AML-193 (cell line): ENCODE measurements at regions not wholly inside any gene's neighbourhood (a gene's known extent, or its start where the extent isn't known, plus 50 kb on each side); places are given as distances from the start of the nearest gene placed in this dataset.
A peak's percentile ranks its signal among the peaks of the same experiment; 100 is the strongest.
"Not testable (repeated sequence)": the region's sequence is repeated elsewhere in the genome, so short reads cannot be mapped to it uniquely, and the experiment has no call there.

Experiments
- DNase-seq, 2 experiments: peaks; one replicate each; lab custom pipeline; 2025; lab: John Stamatoyannopoulos, UW

DNA sequence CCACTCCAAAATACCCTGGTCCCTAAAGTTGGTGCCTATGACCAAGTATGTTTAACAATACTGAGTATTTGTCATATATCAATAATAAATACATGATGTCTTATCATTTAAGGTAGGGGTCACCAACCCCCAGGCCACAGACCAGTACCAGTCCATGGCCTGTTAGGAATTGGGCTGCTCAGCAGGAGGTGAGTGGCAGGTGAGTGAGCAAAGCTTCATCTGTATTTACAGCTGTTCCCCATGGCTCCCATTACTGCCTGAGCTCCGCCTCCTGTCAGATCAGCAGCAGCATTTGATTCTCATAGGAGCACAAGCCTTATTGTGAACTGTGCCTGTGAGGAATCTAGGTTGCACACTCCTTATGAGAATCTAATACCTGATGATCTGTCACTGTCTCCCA, 126.2 kb downstream of the HNRNPD start:
- no peak for DNase-seq

DNA sequence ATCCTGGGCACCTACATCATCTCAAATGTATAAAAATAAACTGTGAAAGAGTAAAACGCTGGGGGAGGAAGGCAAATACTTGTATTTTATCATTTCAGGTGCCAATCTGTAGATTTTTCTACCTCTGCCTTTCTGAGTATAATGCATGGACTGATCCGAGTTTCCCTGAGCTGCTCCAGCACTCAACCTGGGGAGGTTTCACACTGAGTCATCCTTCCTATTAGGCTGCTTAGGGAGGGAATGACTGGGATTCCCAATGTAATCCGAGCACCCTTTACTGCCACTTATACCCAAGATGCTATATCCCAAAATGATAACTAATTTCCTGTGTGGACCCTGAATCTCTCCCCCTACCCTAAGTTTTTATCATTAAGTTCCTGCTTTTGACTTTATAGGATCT, 126.6 kb downstream of the HNRNPD start:
- no peak for DNase-seq

DNA sequence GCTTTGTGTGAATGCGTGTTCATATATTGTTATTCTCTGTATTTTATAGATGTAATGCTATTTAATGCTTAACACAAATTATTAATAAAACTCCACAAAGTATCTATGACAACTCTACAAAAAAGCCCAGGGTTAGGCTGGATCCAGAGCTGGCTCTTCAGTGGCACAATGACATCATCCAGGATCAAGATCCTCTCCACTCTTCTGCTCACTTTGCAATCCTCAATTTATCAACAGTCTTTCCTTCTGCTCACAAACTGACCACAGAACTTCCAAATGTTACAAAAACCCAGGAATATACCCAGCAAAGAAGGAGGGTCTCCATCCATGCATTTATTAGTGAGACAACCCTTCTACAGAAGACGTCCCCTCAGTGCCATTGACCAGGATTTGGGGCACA, 132.3 kb downstream of the HNRNPD start:
- no peak for DNase-seq

DNA sequence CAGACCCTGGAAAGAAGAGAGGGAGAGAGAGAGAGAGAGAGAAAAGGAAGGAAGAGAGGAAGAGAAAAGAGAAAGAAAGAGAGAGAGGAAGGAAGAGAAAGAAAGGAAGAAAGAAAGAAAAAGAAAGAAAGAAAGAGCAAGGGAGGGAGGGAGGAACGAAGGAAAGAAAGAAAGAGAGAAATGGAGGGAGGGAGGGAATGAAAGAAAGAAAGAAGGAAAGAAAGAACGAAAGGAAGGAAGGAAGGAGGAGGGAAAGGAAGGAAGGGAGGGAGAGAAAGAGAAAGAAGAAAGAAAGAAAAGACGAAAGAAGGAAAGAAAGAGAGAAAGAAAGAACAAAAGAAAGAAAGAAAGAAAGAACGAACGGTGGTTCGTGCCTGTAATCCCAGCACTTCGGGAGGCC, 133.4 kb downstream of the HNRNPD start:
- no peak for DNase-seq

DNA sequence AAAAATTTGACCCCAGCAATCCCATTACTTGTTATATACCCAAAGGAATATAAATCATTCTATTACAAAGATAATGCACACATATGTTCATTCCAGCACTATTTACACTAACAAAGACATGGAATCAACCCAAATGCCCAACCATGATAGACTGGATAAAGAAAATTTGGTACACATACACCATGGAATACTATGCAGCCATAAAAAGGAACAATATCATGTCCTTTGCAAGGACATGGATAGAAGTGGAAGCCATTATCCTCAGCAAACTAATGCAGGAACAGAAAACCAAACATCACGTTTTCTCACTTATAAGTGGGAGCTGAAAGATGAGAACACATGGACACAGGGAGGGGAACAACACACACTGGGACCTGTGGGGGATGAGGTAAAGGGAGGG, 136.6 kb downstream of the HNRNPD start:
- not testable (repeated sequence) for DNase-seq

DNA sequence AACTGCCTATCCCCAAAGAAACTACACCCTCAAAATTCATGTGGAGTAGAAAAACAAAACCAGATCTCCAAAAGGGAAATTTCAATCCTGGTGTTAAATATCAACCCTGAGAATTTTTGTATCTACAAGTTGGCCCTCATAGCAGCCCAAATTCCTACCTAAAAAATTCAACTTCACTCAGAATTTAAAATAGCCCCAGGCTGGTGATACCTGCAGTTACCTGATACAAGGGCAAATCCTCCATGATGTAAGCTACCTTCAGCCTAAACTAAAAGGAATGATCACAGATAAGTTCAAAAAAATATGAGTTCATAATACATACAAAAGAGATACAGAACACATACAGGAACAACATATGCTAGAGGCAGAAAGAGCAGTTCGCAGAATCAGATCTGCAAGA, 138.4 kb downstream of the HNRNPD start:
- no peak for DNase-seq

DNA sequence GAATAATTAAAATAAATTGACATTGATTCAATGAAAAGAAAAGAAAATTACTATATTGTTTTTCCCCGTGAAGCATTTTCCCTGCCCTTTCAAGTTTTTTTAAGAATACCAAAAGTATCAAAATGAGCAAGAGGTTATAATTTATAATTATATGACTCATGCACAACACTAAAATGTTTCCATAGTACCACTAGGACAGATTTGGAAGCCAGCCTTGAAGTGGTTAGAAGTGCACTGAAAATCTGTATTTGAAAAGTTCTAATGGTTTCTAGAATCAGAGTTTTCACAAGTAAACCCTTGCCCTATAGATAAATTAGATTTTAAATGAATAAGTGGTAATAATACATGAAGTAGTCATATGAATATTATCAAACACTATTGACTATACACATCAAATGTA, 140.9 kb downstream of the HNRNPD start:
- no peak for DNase-seq

DNA sequence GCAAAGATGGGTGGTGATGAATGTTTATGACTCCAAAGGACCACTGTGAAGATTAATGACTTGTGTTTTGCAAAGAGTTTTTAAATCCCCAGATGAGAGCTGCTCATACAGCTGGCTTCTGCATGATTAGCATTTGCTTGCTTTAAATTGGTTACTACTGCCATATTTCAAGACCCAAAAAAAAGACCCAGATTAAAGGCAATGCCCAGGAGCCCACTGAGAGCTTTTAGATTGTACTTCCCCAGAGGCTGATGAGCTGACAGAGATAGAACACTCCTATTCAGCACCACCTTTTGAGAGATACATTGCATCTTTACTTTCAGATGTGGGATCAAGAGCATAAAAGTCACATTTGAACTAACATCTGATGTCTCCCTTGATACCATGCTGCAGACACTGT, 142.0 kb downstream of the HNRNPD start:
- DNase-seq, result no peak

DNA sequence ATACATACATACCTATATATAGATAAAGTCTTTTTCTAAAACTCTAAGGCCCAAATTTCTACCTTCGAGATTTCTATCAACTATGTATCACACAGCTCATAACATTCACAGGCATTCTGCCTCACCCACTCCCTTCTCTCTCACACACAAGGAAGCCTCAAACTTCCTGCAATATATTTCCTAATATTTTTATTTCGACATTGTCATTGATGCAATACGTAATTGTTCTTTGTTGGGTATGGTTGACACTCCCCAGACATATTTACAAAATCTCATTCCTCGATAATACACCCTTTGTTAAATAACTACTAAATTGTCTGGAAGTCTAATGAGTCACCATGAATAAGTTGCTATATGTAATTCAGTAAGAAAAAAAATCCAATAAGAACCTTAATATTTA, 143.5 kb downstream of the HNRNPD start:
- DNase-seq, result peak; percentile 50 to 69

DNA sequence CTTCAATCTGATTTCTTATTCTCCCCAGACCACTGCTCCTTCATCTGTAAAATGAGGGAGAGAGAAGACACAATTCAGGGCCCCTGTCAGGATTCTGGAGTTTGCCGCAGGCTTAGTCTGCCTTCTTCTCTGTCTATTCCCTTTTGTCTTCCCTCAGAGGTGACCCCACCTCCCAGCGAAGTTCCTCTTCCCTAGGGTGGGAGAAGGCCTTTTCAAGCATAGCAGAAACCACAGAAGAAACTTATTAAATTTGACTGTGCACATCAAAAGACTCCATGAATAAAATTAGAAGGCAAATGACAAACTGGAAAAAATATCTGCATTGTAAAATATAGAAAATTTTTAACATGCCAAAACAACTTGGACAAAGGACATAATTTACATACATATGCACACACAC, 148.8 kb downstream of the HNRNPD start:
- DNase-seq, result no peak

DNA sequence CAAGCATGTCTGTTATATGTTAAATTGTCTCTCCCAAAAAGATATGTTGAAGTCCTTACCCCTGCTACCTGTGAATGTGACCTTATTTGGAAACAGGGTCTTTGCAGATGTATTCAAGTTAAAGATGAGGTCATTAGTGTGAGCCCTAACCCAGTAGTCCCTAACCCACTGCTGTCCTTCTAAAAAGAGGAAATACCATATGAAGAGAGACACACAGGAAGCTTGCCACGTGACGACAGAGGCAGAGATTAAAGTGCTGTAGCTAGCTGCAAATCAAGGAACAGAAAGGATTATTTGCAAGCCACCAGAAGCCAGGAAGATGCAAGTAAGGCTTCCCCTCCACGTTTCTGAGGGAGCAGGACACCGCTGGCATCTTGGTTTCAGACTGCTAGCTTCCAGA, 150.1 kb downstream of the HNRNPD start:
- DNase-seq, result peak; percentile 86 to 91

DNA sequence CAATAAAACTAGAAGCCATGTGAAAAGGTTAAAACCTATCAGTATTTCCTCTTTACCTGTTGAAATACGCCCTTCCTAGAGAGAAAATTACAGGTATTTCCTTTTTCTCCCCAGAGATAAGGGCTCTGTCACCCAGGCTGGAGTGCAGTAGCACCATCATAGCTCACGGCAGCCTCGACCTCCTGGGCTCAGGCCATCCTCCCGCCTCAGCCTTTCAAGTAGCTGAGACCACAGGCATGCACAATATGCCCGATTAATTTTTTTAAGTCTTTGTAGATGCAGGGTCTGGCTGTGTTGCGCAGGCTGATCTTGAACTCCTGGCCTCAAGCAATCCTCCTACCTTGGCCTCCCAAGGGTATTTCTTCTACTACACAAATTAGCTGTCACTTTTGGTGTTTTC, 154.4 kb downstream of the HNRNPD start:
- no peak for DNase-seq

DNA sequence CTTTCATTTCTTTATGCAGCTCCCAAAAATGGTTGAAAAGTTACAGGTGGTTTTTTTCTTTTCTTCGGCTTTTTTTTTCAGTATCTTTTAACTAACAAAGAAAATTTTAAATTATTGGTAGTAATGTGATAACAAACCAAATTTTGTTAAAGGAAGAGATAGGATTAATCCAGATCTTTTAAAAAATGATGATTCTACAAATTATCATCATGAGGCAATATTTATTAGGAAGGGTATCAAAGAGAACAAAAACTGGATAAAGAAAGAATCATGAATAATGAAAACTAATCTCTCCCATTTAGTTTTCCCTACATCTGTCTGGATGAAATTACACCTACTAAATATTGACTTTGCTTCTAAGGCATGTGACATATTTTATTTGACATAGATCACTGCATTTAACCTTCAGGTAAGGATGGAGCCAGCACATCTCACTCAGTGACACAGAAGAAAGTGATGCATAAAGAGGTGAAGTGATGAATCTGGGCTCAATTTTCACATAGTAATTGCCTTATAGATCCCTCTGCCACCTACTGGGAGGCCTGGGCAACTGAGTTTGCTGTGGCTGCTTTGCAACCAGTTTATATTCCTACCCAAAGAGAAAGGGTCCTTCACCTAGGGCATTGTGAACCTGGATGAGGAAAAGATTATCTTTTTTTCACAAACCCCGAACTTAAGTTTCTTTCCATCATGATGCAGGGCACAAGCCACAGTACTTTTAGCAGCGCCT, 155.6 kb downstream of the HNRNPD start:
- DNase-seq, result peak in 1 of 2 experiments; percentile 13

DNA sequence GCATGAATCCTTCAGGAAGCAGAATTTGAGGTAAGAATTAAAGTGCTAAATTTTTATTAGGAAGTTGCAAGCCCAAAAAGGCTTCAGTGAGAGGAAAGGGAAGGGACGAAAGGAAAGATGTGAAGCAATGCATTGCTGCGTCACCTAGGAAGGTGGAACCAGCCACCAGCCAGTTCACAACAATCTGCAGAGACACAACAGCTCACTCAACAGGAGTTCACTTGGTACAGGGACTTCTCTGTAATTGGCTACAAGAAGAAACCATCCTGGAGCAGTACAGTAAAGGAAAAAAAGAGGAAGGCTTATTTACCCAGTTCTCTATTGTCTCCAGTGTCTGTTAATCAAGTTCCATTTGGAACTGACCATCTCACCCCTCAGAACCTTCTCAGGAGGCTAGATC, 157.6 kb downstream of the HNRNPD start:
- DNase-seq, result no peak

DNA sequence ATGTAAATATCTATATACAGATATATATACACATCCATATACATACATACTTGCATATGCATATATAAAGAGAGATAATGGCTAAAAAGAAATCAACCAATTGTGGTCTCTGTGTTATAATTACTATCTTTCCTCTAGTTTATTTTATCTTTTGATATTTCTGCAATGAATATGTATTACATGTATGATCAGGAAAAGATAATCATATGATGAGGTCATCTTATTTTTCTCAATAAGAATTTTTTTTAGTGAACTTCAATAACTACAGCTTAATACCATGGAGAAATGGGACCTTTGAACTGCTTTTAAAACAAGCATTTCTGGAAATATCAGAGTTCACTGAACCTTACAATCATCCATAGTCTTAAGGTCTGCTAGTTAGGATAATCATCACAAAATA, 158.0 kb downstream of the HNRNPD start:
- no peak for DNase-seq

DNA sequence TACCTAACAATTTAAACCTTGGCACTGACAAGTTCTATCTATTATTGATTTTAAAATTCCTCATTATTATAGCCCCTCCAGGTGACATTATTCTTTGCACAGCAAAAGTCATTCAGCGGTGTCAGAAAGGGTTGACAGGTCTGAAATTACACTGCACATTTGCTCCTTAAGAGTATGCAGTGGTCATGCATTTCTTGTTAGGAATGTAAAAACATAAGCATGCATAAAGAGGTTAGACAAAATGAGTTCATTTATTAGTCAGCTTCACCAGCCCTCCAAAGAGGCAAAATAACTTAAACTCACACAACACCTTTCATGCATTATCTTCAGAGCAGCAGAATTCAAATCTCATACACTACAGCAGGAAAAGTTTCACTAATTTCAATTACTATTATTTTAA, 158.8 kb downstream of the HNRNPD start:
- DNase-seq, result no peak

DNA sequence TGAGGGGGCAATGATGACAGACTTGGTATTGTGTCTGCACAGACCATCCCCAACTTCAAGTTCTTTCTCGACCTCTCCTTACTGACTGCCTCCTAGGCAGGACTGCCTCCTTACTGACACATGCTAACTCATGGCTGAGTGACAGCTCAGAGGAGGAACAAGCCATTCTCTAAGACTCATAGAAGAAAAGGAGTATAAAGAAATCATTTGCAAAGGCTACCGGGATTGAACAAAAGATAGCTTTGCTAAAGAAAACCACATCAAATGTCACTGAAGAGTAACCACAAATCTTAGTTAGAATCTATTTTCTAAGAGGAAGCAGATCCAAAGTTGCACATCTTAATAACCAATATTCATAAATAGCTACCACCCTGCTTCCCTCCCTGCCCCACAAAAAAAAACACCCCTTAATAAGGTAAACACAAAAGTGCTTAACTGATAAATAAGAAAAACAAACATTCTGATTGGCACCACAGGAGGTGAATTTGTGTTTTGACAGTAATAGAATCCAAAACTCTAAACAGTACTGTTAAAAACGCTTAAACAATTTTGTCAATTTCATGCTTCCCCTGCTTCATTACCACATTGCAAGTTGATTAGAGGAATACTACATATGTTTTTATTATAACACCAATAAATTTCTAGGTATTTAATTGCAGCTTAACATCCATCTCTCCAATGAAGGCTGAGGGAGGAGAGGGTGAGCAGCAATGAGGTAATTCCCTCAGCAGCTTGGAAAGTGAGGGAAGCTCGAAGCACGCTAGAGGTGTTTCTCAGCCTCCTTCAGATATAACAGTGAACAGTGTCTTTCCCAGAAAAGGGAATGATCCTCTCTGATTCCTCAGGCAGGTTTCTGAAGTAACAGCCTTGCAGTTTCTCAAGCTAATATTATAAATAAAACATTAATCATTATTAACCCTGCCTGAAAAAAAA, 160.0 kb downstream of the HNRNPD start:
- DNase-seq, result no peak

DNA sequence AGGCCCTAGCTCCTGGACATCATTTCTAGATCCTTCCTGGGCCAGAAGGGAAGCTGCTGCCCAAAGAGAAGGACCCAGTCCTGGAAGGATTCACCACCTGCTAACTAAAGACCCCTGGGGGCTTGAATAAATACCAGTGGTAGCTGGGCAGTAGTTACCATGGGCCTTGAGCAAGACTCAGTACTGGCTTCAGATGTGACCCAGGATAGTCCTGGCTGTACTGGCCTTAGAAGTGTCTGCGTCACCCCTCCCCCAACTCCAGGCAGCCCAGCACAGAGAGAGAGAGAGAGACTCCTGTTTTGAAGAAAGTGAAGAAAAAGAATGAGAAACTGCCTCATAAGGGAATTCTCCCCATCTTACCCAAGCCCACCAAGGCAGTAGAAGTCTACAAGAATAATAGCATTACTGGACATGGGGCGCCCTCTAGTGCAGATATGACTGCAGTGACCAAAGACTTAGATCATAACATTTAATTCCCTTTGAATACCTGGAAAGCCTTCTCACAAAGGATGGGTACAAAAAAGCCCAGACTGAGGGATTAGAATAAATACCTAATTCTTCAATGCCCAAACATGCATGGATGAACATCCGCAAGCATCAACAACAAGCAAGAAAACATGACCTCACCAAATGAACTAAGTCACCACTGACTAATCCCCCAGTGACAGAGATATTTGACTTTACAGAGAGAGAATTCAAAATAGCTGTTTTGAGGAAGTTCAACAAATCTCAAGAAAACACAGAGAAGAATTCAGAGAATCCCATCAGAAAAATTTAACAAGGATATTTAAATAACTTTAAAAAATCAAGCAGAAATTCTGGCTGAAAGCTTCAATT, 171.8 kb downstream of the HNRNPD start:
- peak; percentile 52 to 54 for DNase-seq

DNA sequence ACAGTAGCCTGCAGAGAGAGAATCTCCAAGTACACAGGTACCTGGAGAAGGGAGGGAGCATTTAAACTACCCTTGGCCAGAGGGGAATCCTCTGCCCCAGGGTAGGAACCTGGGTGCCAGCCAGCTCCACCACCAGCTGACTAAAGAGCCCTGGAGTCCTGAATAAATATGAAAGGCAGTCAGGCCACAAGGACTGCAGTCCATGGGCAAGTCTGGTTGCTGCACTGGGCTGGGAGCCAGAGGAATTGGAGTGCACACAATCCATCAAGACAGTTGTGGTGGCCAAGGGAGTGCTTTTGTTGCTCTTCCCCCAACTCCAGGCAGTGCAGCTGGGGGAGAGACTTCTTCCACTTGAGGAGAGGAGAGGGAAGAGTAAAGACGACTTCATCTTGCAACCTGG, 172.5 kb downstream of the HNRNPD start:
- DNase-seq, result no peak

DNA sequence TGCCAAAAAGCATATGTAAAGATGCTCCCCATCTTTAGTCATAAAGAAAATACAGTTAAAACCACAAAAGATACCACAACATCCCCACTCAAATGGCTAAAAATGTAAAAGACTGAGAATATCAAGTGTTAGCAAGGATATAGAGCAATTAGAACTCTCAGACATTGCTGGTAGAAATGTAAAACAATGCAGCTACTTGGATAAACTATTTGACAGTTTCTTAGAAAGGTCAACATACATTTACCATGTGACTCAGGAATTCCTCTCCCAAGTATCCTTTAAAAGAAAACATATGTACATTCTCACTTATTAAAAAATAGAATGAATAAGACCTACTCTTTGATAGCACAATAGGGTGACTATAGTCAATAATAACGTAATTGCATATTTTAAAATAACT, 173.7 kb downstream of the HNRNPD start:
- no peak for DNase-seq

DNA sequence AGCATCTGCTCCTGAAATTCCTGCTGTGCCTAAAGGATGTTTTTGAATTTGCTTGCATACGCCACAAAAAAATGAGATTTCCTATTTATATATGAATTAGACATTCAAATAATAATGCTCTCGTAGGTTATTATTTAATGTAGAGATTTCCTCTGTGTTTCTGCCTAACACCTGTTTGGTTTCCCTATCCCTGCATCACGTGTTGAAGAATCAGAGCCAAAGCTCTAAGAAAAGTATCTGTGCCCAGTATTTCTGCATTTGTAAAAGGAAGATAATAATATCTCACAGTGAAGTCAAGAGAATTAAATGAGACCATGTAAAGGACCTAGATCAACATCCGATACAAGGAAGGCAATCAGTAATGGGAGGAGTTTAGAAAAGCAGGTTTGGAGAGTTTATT, 179.5 kb downstream of the HNRNPD start:
- no peak for DNase-seq

DNA sequence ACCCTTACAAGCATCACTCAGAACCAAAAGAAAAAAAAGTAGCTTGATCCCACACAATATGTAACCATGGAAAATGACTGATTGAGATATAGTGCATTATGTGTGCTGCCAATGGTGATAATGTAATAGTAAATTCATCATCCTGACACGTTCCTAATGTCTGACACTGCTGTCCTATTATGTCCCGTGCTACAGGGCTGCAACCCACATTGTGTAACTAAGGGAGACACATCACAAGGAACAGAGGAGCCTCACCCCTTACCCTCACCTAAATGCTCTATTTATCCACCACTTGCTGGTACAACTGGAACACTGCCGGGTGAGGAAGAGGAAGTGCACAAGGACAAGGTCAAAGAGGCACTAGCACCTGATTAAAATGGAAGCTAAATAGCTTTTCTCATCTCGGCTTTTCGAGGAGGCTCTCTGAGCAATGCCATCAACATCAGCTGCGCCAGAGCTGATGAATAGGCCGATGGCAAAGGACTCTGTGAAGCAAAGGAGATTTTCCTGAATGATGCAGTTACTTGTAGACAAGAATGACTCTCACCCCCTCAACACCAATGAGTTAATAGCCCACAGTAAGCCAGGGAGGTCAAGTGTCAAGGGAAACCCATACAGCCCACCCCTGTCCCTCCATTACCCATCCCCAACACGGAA, 181.6 kb downstream of the HNRNPD start:
- no peak for DNase-seq
